HEK293 (cell line): ENCODE measurements at regions not wholly inside any gene's neighbourhood (a gene's known extent, or its start where the extent isn't known, plus 50 kb on each side); places are given as distances from the start of the nearest gene placed in this dataset.

Experiments used
- ZNF580 ChIP-seq: fragments of 450-650 bp; formaldehyde crosslinking; IDR thresholded peaks from 2 replicates; pipeline ENCODE4 v1.5.1; 2016; ENCODE audit warnings: missing biosample characterization, missing genetic modification characterization
- ZNF660 ChIP-seq: fragments of 450-650 bp; IDR thresholded peaks from 2 replicates; pipeline ENCODE4 v1.5.1; 2018; ENCODE audit warnings: missing biosample characterization, mild to moderate bottlenecking, missing genetic modification characterization
- TF ChIP-seq, protein P1 (sequence below): fragments of 450-650 bp; formaldehyde crosslinking; IDR thresholded peaks from 2 replicates; pipeline ENCODE4 v1.5.1; 2016; ENCODE audit warnings: missing biosample characterization, missing genetic modification characterization

- TF ChIP-seq ZNF660 (tag by site-specific recombination), result no peak
- TF ChIP-seq ZNF580 (tag by site-specific recombination), result no peak
- TF ChIP-seq, protein P1, sequence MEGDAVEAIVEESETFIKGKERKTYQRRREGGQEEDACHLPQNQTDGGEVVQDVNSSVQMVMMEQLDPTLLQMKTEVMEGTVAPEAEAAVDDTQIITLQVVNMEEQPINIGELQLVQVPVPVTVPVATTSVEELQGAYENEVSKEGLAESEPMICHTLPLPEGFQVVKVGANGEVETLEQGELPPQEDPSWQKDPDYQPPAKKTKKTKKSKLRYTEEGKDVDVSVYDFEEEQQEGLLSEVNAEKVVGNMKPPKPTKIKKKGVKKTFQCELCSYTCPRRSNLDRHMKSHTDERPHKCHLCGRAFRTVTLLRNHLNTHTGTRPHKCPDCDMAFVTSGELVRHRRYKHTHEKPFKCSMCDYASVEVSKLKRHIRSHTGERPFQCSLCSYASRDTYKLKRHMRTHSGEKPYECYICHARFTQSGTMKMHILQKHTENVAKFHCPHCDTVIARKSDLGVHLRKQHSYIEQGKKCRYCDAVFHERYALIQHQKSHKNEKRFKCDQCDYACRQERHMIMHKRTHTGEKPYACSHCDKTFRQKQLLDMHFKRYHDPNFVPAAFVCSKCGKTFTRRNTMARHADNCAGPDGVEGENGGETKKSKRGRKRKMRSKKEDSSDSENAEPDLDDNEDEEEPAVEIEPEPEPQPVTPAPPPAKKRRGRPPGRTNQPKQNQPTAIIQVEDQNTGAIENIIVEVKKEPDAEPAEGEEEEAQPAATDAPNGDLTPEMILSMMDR (tag by site-specific recombination), result no peak
These were observed 119.3 kb downstream of the TMCO5A start for GRCh38 chr15:38053776-38054175.
